Stimulated activated naive CD8-positive, alpha-beta T cell treated with anti-CD3 and anti-CD28 coated beads, Interleukin-15, amount 100 ng/mL, for 72 hours (primary cell): ENCODE measurements at regions not wholly inside any gene's neighbourhood (a gene's known extent, or its start where the extent isn't known, plus 50 kb on each side); places are given as distances from the start of the nearest gene placed in this dataset.
"Not testable (repeated sequence)": the region's sequence is repeated elsewhere in the genome, so short reads cannot be mapped to it uniquely, and the experiment has no call there.

Source experiments
- ATAC-seq: fragments of 150-1000 bp; cut with Tn5 transposase; 2 replicates; pipeline ENCODE4 v1.10.0; 2021; ENCODE audit warnings: mild to moderate bottlenecking, moderate library complexity
- DNase-seq, 2 donors: peaks; one replicate each; pipeline ENCODE4 v3.0.0; 2021 to 2022
- H3K27ac Mint-ChIP-seq, 2 donors: one replicate each; pipeline ENCODE4 v1.8.0; 2022; ENCODE audit warnings: mild to moderate bottlenecking in 2 of 2, mixed read lengths in 2 of 2, moderate library complexity in 2 of 2
- H3K27me3 Mint-ChIP-seq: one replicate; pipeline ENCODE4 v1.8.0; 2022; ENCODE audit warnings: mixed read lengths
- H3K4me1 Mint-ChIP-seq: one replicate; pipeline ENCODE4 v1.8.0; 2022; ENCODE audit warnings: mild to moderate bottlenecking, mixed read lengths
- H3K4me3 Mint-ChIP-seq, 2 donors: one replicate each; pipeline ENCODE4 v1.8.0; 2022; ENCODE audit warnings: mild to moderate bottlenecking in 2 of 2, mixed read lengths in 2 of 2, moderate library complexity in 1 of 2
- H3K9me3 Mint-ChIP-seq, 2 donors: one replicate each; pipeline ENCODE4 v1.8.0; 2022; ENCODE audit warnings: mixed read lengths in 2 of 2

GRCh38 chr1:29408831-29409605 lies 172.7 kb downstream of the PTPRU start:
- DNase-seq (no peak), ATAC-seq (no peak)
- Mint-ChIP-seq H3K9me3 (peaks cover 0 to 8% of the 10 kb centered on the region in 2 donors), H3K4me1 (no peaks in the 10 kb centered on the region), H3K27ac (no peak overlapping the region), H3K4me3 (no peak overlapping the region), H3K27me3 (peaks cover 26% of the 10 kb centered on the region)

DNA sequence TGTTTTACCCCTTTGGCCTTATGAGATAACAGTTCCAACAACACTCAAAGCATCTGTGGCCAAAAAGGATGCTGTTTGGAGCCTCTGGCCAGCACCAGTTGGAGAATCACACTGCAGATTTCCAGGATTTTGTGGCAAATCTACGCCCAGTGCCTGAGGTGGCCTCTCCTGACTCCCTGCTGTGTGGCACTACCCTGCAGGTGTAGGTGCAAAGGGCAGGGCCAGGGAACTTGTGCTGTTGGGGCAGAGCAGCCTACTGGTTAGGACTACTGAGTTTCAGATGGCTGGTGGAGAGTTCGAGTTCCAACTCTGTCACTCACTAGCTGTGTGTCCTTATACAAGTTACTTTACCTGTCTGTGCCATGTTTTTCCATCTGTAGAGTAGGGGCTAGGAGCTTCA lies 170.5 kb downstream of the PTPRU start:
- Mint-ChIP-seq H3K4me1 (no peaks in the 10 kb centered on the region), H3K4me3 (no peak overlapping the region), H3K9me3 (peaks cover 0 to 8% of the 10 kb centered on the region in 2 donors), H3K27ac (no peak overlapping the region), H3K27me3 (peaks cover 41% of the 10 kb centered on the region)
- no peak for DNase-seq
- no peak for ATAC-seq

- not testable (repeated sequence) for ATAC-seq
Observed at GRCh38 chr1:29400203-29400602, 163.9 kb downstream of the PTPRU start.

DNA sequence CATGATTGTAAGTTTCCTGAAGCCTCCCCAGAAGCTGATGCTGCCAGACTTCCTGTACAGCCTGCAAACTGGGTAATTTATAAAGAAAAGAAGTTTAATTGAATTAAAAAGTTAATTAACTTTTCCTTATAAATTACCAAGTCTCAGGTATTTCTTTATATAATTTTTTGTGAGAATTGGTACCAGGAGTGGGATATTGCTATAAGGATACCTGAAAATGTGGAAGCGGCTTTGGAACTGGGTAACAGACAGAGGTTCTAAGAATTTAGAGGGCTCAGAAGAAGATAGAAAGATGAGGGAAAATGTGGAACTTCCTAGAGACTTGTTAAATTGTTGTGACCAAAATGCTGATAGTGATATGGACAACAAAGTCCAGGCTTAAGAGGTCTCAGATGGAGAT lies 163.1 kb downstream of the PTPRU start:
- no peaks in the 10 kb centered on the region for H3K4me1 Mint-ChIP-seq
- H3K27me3 Mint-ChIP-seq, result peaks cover 38% of the 10 kb centered on the region
- no peak for DNase-seq
- H3K27ac Mint-ChIP-seq, result no peak overlapping the region
- peaks cover 5 to 11% of the 10 kb centered on the region in 2 donors for H3K9me3 Mint-ChIP-seq
- no peak overlapping the region for H3K4me3 Mint-ChIP-seq
- ATAC-seq, result no peak

More at GRCh38 chr1:29400203-29400602, 163.9 kb downstream of the PTPRU start:
- H3K4me1 Mint-ChIP-seq, H3K4me3 Mint-ChIP-seq, DNase-seq, H3K27ac Mint-ChIP-seq: not testable (repeated sequence)
- Mint-ChIP-seq H3K27me3 (peaks cover 36% of the 10 kb centered on the region), H3K9me3 (peaks cover 5 to 18% of the 10 kb centered on the region in 2 donors)

DNA sequence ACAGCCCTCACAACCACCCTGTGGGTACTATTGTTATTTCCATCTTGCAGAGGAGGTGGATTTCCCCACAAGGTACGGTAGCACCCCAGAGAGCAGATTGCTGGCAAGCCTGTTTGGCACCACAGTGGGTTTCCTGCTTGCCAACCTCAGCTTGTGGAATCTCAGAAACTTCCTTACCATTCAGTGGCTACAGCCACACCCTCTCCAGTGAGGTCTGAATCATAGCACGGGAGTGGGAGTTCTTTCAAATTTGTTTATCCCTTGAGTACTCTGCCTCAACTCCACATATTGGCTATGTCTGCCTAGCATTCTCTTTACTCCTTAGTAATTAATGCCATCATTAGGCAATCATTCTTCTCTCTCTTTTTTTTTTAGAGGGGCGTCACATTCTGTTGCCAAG lies 162.1 kb downstream of the PTPRU start:
- H3K4me3 Mint-ChIP-seq, result no peak overlapping the region
- no peaks in the 10 kb centered on the region for H3K4me1 Mint-ChIP-seq
- ATAC-seq (no peak), DNase-seq (no peak)
- peaks cover 33% of the 10 kb centered on the region for H3K27me3 Mint-ChIP-seq
- no peak overlapping the region for H3K27ac Mint-ChIP-seq
- peaks cover 5 to 10% of the 10 kb centered on the region in 2 donors for H3K9me3 Mint-ChIP-seq

- peaks cover 5 to 10% of the 10 kb centered on the region in 2 donors for H3K9me3 Mint-ChIP-seq
- H3K4me1 Mint-ChIP-seq, result no peaks in the 10 kb centered on the region
- DNase-seq (no peak), ATAC-seq (no peak)
- H3K27me3 Mint-ChIP-seq, result peaks cover 33% of the 10 kb centered on the region
- no peak overlapping the region for H3K4me3 Mint-ChIP-seq
- H3K27ac Mint-ChIP-seq, result no peak overlapping the region
Observed at GRCh38 chr1:29397981-29398380, 161.7 kb downstream of the PTPRU start.

GRCh38 chr1:29397256-29397590 lies 160.9 kb downstream of the PTPRU start:
- Mint-ChIP-seq H3K9me3 (peaks cover 5 to 10% of the 10 kb centered on the region in 2 donors), H3K4me3 (no peak overlapping the region)
- no peak for ATAC-seq

DNA sequence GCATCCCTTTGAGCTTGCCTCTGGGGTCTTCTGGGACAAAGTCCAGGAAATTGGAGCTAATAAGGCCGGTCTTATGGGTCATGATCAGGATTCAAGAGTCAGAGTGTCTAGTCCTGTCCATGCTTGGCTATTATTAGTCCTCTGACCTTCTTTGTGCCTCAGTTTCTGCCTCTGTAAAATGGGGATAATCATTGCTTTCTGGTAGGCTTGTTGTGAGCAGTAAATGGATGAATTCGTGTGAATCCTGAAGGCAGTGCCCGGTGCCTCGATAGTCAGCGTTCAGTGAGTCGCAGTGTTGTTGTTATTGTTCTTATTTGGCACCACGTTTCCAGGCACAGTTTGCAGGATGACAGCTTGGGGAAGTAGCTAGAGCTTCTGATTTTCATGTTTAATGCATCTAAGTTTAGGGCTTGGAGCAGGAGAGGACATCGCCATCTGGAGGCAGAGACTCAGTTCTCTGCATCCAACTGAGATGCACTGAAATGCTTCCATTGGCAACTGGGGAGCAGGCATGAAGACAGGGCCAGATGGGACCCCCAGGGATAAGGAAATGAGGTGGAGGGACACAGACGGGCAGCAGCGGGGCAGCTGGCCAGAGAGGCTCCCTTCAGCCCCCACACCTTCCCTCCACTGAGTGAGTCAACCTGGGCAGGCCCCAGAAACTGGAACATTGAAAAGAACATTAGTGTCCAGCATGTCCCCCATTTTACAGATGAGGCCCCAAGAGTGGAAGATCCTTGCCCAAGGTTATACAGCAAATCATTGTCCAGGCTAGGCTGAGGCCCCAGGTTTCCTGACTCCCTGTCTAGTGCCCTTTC lies 160.3 kb downstream of the PTPRU start:
- Mint-ChIP-seq H3K27me3 (peaks cover 38% of the 10 kb centered on the region), H3K9me3 (peaks cover 5 to 10% of the 10 kb centered on the region in 2 donors), H3K27ac (no peak overlapping the region), H3K4me3 (no peak overlapping the region), H3K4me1 (no peaks in the 10 kb centered on the region)
- DNase-seq (no peak), ATAC-seq (no peak)

More at GRCh38 chr1:29397256-29397590, 160.9 kb downstream of the PTPRU start:
- no peaks in the 10 kb centered on the region for H3K4me1 Mint-ChIP-seq
- H3K27me3 Mint-ChIP-seq, result peaks cover 33% of the 10 kb centered on the region
- H3K27ac Mint-ChIP-seq, result no peak overlapping the region
- DNase-seq, result no peak

DNA sequence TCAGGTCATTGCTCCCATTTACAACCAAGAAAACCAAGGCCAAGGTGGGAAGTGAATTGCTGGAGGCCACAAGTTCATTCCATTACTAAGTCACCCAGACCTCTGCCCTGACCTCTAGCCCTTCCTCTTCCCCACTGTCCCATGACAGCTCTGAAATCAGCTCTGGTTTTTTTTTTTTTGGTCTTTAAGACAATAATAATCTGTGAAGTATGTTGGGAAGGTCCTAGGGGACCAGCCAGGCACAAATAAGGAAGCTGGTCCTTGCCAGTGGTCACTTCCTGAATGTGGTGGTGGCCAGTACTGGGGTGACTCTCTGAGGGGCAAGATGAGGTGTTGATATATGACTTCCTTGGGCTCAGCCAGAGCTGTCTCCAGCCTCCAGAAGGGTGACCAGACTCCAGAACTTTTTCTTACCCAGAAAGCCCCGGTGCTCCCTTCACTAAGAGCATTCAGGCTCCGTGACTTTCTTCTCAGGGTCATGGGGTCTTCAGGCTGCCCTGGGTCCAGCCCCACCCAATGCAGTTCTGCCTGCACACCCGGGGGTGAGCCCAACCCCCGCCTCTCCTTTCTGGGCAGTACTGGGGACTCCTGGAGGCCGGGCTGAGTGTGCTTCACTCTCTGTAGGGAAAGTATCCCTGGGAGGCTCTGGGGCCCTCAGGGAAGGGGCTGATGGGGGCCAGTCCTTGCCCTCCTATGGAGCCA lies 159.6 kb downstream of the PTPRU start:
- H3K4me3 Mint-ChIP-seq, result no peak overlapping the region
- H3K4me1 Mint-ChIP-seq, result no peaks in the 10 kb centered on the region
- H3K9me3 Mint-ChIP-seq, result peaks cover 5 to 10% of the 10 kb centered on the region in 2 donors
- no peak for DNase-seq
- H3K27ac Mint-ChIP-seq, result no peak overlapping the region
- no peak for ATAC-seq
- H3K27me3 Mint-ChIP-seq, result peaks cover 46% of the 10 kb centered on the region

DNA sequence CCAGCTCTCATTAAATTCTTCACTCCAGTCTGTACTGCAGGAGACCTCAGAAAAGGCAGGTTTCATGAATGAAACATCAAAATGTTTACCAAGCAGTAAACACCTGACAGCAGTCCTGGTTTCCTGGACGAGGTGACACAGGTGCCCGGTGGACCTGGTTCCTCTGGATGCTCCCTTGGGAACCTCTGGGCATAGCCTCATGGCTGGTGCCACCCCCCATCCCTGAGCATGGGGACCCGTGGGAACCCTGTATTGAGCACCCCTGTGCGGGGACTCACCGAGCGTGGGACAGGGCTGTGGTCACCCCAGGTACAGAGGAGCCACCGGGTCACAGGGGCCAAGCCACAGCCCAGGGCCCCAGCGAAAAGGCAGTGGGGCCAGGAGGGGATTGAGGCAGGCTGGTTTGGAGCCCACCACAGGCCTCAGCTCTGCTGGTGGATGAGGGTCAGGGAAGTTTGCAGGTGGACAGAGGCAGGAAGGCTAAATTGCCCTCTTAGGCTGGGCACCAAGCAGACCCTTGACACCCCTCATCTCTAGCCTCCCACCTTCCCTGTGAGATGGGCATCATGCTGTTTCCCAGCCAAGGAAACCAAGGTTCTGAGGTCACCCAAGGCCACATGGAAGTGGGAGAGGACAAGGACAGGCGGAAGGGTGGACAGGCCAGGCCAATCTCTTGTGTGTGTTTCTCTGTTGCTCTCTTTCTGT lies 158.4 kb downstream of the PTPRU start:
- peaks cover 4 to 8% of the 10 kb centered on the region in 2 donors for H3K9me3 Mint-ChIP-seq
- DNase-seq, result no peak
- peaks cover 55% of the 10 kb centered on the region for H3K27me3 Mint-ChIP-seq
- ATAC-seq, result no peak
- no peak overlapping the region for H3K4me3 Mint-ChIP-seq
- H3K27ac Mint-ChIP-seq, result peak overlapping the region in 1 of 2 donors; percentile 30
- no peaks in the 10 kb centered on the region for H3K4me1 Mint-ChIP-seq

DNA sequence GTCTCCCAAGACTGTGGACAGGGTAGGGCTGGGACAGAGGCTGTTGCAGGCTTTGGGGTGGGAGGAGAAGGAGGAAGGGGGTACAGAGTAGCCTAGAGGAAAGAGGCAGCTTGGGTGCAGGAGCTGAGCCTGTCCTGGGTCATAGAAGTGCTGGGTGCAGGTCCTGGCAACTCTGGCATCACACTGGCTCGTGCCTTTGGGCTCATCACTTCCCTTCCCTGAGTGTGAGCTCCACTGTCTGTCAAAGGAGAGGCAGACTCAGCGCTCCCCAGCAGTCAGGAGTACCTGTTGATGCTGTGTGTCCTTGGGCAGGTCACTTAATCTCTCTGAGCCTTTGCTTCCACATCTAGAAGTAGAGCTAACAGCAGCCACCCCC lies 157.1 kb downstream of the PTPRU start:
- H3K4me1 Mint-ChIP-seq, result no peaks in the 10 kb centered on the region
- no peaks in the 10 kb centered on the region for H3K9me3 Mint-ChIP-seq
- H3K27ac Mint-ChIP-seq, result peak overlapping the region; percentile 16 to 80
- DNase-seq, result no peak
- no peak for ATAC-seq
- no peak overlapping the region for H3K4me3 Mint-ChIP-seq
- H3K27me3 Mint-ChIP-seq, result peaks cover 58% of the 10 kb centered on the region

- Mint-ChIP-seq H3K9me3 (no peaks in the 10 kb centered on the region), H3K4me1 (no peaks in the 10 kb centered on the region), H3K4me3 (no peak overlapping the region), H3K27me3 (peaks cover 64% of the 10 kb centered on the region), H3K27ac (peak overlapping the region; percentile 16 to 80)
- ATAC-seq, result no peak
- no peak for DNase-seq
Observed at GRCh38 chr1:29392486-29393450, 156.4 kb downstream of the PTPRU start.

DNA sequence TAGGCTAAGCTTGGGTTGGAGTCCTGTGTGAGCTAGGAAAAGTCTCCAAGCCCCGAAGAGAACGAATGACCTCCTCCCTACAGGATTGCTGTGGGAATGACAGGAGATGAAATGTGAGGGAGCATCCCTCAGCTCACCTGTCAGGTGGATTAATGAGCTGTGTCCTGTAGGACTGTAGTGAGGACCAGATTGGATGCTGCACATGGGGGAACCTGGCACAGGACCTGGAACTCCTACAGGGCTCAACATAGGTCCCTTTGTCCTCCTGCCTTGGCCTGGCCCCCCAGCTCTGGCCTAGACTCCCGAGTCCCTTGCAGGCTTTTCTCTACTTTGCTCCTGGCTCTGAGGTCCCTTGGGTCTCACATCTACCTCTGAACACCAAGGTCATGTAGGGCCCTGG lies 155.7 kb downstream of the PTPRU start:
- DNase-seq, result no peak

GRCh38 chr1:29391362-29391880 lies 155.1 kb downstream of the PTPRU start:
- H3K4me3 Mint-ChIP-seq, result no peak overlapping the region
- ATAC-seq (no peak), DNase-seq (no peak)
- peaks cover 69% of the 10 kb centered on the region for H3K27me3 Mint-ChIP-seq
- no peaks in the 10 kb centered on the region for H3K9me3 Mint-ChIP-seq
- H3K4me1 Mint-ChIP-seq, result no peaks in the 10 kb centered on the region
- H3K27ac Mint-ChIP-seq, result no peak overlapping the region

More for the DNA sequence above, 155.7 kb downstream of the PTPRU start:
- Mint-ChIP-seq H3K27ac (peak overlapping the region in 1 of 2 donors; percentile 37), H3K27me3 (peaks cover 71% of the 10 kb centered on the region), H3K4me1 (no peaks in the 10 kb centered on the region), H3K9me3 (no peaks in the 10 kb centered on the region), H3K4me3 (no peak overlapping the region)
- no peak for ATAC-seq
